Hematopoietic multipotent progenitor cell treated with erythropoietin and hydrocortisone succinate and interleukin-3 and kit ligand, for 8 days (in vitro differentiated cells): ENCODE measurements at regions not wholly inside any gene's neighbourhood (a gene's known extent, or its start where the extent isn't known, plus 50 kb on each side); places are given as distances from the start of the nearest gene placed in this dataset.
A peak's percentile ranks its signal among the peaks of the same experiment; 100 is the strongest.
"Not testable (repeated sequence)": the region's sequence is repeated elsewhere in the genome, so short reads cannot be mapped to it uniquely, and the experiment has no call there.

Experiments used
- DNase-seq: peaks from one replicate; pipeline ENCODE4 v3.0.0-alpha.2; 2015

GRCh38 chr1:37166005-37166404 lies 131.7 kb upstream of the GRIK3 start:
- DNase-seq = no peak

GRCh38 chr1:37167479-37167878 lies 133.2 kb upstream of the GRIK3 start:
- no peak for DNase-seq

- no peak for DNase-seq
These were observed 134.9 kb upstream of the GRIK3 start for GRCh38 chr1:37169241-37169640.

- DNase-seq = no peak
These were observed 135.5 kb upstream of the GRIK3 start for GRCh38 chr1:37169743-37170275.

- no peak for DNase-seq
These were observed 137.4 kb upstream of the GRIK3 start for GRCh38 chr1:37171691-37172090.

GRCh38 chr1:37174341-37174740 lies 140.0 kb upstream of the GRIK3 start:
- no peak for DNase-seq

- DNase-seq = no peak
These were observed 140.6 kb upstream of the GRIK3 start for GRCh38 chr1:37174876-37175275.

- peak; percentile 17 for DNase-seq
These were observed 141.4 kb upstream of the GRIK3 start for GRCh38 chr1:37175666-37176215.

- no peak for DNase-seq
These were observed 142.0 kb upstream of the GRIK3 start for GRCh38 chr1:37176269-37176668.

- peak; percentile 46 for DNase-seq
These were observed 143.0 kb upstream of the GRIK3 start for GRCh38 chr1:37177230-37177864.

- DNase-seq = no peak
These were observed 147.1 kb upstream of the GRIK3 start for GRCh38 chr1:37181425-37181824.

- DNase-seq = no peak
These were observed 150.5 kb upstream of the GRIK3 start for GRCh38 chr1:37184789-37185188.

GRCh38 chr1:37186246-37186756 lies 152.0 kb upstream of the GRIK3 start:
- peak; percentile 21 for DNase-seq

- no peak for DNase-seq
These were observed 154.8 kb upstream of the GRIK3 start for GRCh38 chr1:37189111-37189510.

GRCh38 chr1:37197411-37197810 lies 163.1 kb upstream of the GRIK3 start:
- DNase-seq = no peak

GRCh38 chr1:37214305-37214704 lies 180.0 kb upstream of the GRIK3 start:
- not testable (repeated sequence) for DNase-seq

- DNase-seq = no peak
These were observed 199.3 kb upstream of the GRIK3 start for GRCh38 chr1:37233606-37234005.

GRCh38 chr1:37234941-37235418 lies 200.7 kb upstream of the GRIK3 start:
- DNase-seq = no peak

- no peak for DNase-seq
These were observed 203.6 kb upstream of the GRIK3 start for GRCh38 chr1:37237948-37238347.

- no peak for DNase-seq
These were observed 204.3 kb upstream of the GRIK3 start for GRCh38 chr1:37238364-37239224.

- DNase-seq = no peak
These were observed 205.0 kb upstream of the GRIK3 start for GRCh38 chr1:37239225-37239740.

GRCh38 chr1:37240897-37241296 lies 206.6 kb upstream of the GRIK3 start:
- no peak for DNase-seq

- DNase-seq = no peak
These were observed 208.2 kb upstream of the GRIK3 start for GRCh38 chr1:37242501-37242900.
